HG03025 (cell line): ENCODE measurements at regions not wholly inside any gene's neighbourhood (a gene's known extent, or its start where the extent isn't known, plus 50 kb on each side); places are given as distances from the start of the nearest gene placed in this dataset.

Source experiments
- ATAC-seq: cut with Tn5 transposase; IDR thresholded peaks from one replicate; pipeline ENCODE4 v1.9.1; 2021; ENCODE audit warnings: mild to moderate bottlenecking, moderate library complexity; ENCODE audit not compliant: unreplicated experiment, low FRiP score

DNA sequence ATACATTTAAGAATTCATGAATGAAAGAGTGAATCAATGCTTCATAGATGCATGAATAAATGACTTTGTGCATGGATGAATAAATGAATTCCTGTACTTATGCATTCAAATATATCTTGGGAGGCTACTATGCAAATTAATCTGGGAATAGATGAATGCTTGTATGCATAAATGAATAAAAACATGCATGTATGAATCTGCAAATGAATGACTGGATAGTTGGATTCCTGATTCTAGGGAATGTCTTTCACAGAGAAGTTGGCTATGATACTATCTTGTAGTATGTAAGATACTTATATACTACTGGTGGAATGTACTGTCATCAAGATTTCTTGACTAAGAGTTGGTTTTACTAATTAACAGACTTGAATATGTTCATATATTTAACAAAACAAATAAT lies 75.3 kb upstream of the ASTN2 start:
- no peak for ATAC-seq

DNA sequence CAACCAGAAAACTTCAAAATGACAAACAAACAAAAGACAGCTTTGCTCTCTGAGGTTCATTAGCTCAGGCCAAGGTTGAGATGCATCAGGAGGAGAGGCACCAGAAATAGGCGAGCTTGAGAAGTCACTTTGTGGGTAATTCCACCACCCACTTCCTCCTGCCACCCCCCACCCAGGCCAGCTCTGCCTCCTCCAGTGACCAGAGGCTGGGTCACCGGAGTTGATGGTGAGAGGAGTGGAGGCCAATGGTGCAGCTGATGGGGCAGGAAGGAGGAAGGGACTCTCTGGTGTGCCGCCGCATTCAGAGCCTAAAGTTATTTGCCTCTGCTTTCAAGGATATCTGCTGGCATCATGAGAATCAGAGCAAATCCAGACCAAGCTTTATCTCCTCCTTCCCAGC lies 73.8 kb upstream of the ASTN2 start:
- no peak for ATAC-seq

- peak; percentile 92 for ATAC-seq
Measured at GRCh38 chr9:117487555-117488175, 72.8 kb upstream of the ASTN2 start.

- ATAC-seq, result no peak
Measured at GRCh38 chr9:117486426-117486825, 71.6 kb upstream of the ASTN2 start.

GRCh38 chr9:117485176-117485575 lies 70.3 kb upstream of the ASTN2 start:
- ATAC-seq, result no peak

DNA sequence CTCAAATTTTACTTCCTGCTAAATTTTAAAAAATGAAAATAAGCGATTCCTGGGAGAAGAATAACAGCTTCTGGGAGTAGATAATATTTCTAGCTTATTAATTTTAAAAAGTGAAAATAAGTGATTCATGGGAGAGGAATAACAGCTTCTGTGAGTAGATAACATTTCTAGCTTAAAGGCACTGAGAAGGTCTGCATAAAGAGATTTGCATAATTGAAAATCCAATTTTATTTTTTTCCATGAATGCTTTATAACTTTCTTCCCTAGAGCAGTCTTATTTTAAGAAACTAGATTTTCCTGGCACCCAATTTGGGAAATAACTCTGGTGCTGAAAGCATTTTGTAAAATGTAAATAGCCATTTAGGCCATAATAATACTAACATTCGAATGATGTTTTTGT lies 65.9 kb upstream of the ASTN2 start:
- ATAC-seq, result no peak

DNA sequence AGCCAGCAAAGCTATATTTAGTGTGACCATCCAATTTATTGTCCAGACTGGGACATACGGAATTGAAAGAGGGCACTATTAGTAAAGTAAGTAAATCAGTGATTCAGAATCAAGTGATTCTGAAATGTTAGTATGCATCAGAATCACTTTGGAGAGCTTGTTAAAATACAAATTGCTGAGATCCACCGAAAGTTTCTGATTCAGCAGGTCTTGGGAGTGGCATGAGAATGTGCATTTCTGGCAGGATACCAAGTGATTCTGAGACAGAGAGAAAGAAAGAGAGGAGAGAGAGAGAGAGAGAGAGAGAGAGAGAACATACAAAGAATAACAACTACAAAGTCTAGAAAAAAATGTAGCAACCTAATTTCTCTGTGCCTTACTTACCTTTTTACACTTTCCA lies 65.4 kb upstream of the ASTN2 start:
- no peak for ATAC-seq

- ATAC-seq, result no peak
Measured at GRCh38 chr9:117473293-117473692, 58.4 kb upstream of the ASTN2 start.

DNA sequence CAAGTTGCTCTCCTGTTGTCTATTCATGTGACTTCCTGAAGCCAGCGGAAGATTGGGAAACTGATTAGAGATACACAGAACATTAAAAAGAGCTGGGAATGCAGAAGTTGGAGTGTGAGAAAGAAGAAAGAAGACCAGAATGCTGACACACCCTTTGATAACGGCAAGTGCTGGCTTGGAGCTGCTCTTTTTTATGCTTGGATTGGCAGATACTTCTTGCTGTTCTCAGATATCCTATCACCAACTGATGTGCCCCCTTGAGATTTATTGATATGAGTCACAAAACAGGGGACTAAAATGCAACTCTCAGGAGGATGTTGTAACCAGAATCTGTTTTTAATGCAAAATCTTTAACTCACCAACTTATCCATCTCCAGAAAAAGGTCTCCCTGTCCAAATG lies 56.0 kb upstream of the ASTN2 start:
- no peak for ATAC-seq

DNA sequence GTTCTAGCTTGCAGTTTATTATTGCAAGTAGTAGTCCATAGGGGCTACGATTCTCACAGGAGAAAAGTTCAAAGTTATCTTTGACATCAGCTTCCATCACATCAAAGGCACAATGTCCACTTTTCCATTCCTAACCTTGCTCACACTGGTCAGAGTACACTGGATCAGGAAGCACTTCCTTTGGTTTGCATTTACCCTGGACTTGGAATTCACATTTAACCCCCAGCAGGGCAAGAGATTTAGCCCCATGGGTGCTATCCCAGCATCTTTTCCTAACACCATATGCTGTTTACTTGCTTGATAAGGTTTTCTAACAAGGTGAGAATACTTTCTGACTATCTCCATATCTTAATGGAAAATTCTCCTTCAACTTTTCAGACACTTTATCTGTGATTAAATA lies 55.6 kb upstream of the ASTN2 start:
- ATAC-seq, result no peak

DNA sequence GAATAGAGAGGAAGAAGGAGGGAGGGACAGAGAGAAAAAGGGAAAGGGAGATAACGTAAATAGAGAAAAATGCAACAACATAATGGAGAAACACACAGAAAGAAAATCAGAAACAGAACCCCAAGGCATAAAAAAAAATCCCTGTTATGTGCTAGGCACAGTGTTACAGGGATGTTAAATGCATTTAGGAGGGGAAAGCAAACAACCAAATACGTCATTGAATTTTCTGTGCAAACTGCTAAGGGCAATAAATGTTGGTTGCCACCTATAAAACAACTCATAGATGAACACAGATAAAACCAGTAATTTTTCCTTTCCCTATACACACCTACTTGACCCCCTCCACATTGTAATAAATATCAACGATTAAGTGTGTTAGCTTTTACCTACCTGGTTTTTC lies 51.3 kb upstream of the ASTN2 start:
- no peak for ATAC-seq

DNA sequence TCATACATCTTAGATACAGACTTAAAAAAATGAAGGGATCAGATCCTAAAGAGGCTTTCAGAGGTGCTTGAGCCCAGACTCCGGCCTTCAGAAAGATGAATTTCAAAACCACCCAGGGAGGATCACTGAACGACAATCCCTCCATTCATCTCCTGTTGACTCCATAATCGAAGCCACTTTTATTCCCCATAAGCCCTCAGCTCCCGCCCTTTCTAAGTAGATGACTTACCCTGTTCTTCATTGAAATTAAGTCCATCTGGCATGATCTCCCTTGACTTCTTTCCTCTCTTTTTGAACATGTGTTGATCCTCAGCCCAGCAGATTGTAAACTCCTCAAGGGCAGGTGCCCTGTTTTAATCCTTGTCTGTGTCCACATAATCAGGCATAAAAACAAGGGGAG lies 50.8 kb upstream of the ASTN2 start:
- no peak for ATAC-seq

GRCh38 chr9:117464941-117465616 lies 50.2 kb upstream of the ASTN2 start:
- ATAC-seq, result no peak
